Body of pancreas (tissue), 4 donors: ENCODE measurements at regions not wholly inside any gene's neighbourhood (a gene's known extent, or its start where the extent isn't known, plus 50 kb on each side); places are given as distances from the start of the nearest gene placed in this dataset.

Source experiments
- POLR2A ChIP-seq, 3 donors: fragments of 450-650 bp; IDR thresholded peaks; one replicate each; pipeline ENCODE4 v1.6.1; 2016; ENCODE audit warnings: antibody characterized with exemption in 3 of 3, mild to moderate bottlenecking in 2 of 3
- TF ChIP-seq, protein P1 (sequence below), 7 experiments: fragments of 450-650 bp in 4 of 7; fragments of 200-600 bp in 3 of 7; sonication (generic) in 3 of 7; IDR thresholded peaks; one replicate each; pipeline ENCODE4 v1.5.1; 2016 to 2019; ENCODE audit warnings: antibody characterized with exemption in 7 of 7

DNA sequence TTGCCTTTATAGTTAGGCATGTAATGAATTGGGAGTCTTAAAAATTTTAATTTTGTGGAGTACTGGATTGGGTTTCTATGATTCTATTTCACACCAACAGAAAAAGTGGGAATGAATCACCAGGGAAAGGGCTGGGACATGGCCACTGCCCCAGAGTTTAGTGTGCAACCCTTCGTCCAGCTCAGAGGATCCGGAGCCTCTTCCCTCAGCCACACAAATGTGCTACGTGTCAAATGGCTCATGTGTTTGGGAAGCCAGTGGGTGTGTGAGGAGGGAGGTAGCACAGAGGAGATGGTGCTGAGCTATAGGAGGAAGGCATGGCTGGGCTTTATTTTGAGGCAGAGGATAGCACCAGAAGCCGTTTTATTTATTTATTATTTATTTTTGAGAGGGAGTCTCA lies 247.3 kb downstream of the SIPA1L2 start:
- TF ChIP-seq, protein P1, sequence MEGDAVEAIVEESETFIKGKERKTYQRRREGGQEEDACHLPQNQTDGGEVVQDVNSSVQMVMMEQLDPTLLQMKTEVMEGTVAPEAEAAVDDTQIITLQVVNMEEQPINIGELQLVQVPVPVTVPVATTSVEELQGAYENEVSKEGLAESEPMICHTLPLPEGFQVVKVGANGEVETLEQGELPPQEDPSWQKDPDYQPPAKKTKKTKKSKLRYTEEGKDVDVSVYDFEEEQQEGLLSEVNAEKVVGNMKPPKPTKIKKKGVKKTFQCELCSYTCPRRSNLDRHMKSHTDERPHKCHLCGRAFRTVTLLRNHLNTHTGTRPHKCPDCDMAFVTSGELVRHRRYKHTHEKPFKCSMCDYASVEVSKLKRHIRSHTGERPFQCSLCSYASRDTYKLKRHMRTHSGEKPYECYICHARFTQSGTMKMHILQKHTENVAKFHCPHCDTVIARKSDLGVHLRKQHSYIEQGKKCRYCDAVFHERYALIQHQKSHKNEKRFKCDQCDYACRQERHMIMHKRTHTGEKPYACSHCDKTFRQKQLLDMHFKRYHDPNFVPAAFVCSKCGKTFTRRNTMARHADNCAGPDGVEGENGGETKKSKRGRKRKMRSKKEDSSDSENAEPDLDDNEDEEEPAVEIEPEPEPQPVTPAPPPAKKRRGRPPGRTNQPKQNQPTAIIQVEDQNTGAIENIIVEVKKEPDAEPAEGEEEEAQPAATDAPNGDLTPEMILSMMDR (IDR thresholded peaks at IDR 0.05): no peak
- TF ChIP-seq POLR2A (IDR thresholded peaks at IDR 0.05): no peak
